ENCODE measurements at regions not wholly inside any gene's neighbourhood (a gene's known extent, or its start where the extent isn't known, plus 50 kb on each side); places are given as distances from the start of the nearest gene placed in this dataset.
"Not testable (repeated sequence)": the region's sequence is repeated elsewhere in the genome, so short reads cannot be mapped to it uniquely, and the experiment has no call there.

DNA sequence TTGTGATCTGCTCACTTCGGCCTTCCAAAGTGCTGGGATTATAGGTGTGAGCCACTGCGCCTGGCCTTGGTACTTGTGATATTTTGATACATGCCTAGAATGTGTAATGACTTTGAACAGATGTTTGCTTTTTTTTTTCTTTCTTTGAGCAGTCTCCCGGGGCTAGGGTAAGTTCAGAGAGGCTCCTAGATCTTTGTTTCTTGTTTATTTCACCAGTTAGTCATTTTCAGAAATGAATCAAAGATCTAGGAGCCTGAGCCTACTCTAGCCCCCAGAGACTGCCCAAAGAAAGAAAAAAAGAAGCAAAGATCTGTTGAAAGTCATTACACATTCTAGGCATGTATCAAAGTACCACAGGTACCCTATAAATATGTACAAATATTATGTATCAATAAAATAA, 66.3 kb downstream of the NPIPB11 start:
- H3K4me3 Mint-ChIP-seq; DNase-seq; intact Hi-C loops (cut with micrococcal nuclease); H3K36me3 Mint-ChIP-seq (ENCODE audit: low read depth); CTCF ChIA-PET; H3K9me3 Mint-ChIP-seq; H3K27me3 Mint-ChIP-seq (ENCODE audit: low read depth); H3K27ac Mint-ChIP-seq; H3K4me1 Mint-ChIP-seq (ENCODE audit: low read depth): not testable (repeated sequence)

GRCh38 chr16:29338821-29339700, 67.5 kb downstream of the NPIPB11 start:
- H3K4me3 Mint-ChIP-seq; H3K4me1 Mint-ChIP-seq (ENCODE audit: low read depth); H3K27me3 Mint-ChIP-seq (ENCODE audit: low read depth); H3K36me3 Mint-ChIP-seq (ENCODE audit: low read depth); H3K9me3 Mint-ChIP-seq; CTCF ChIA-PET; intact Hi-C loops (cut with micrococcal nuclease); H3K27ac Mint-ChIP-seq; DNase-seq: not testable (repeated sequence)

DNA sequence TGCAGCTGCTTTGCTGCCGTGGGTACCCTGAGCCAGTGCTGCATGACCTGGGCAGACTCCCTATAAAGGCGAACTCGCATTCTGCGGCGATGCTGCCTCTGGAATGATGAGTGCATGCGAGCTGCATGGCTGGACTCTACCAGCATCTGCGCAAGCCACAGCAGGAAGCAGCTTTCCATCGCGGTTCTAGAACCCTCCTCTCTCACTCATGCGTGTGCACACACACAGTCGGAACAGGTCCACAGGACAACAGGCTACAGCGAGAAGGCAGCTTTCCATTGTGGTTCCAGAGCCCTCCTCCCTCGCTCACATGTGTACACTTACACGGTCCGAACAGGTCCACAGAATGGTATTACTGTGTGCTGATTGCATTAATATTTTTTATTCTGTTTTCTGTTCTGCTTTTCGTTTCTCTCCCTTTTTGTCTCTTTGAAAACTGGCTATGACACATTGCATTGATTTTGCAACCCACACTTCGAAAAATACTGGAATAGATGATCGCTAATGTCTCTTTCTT, 69.1 kb downstream of the NPIPB11 start:
- intact Hi-C loops (cut with micrococcal nuclease); H3K9me3 Mint-ChIP-seq; H3K36me3 Mint-ChIP-seq (ENCODE audit: low read depth); CTCF ChIA-PET; H3K27ac Mint-ChIP-seq; H3K4me3 Mint-ChIP-seq; DNase-seq; H3K4me1 Mint-ChIP-seq (ENCODE audit: low read depth); H3K27me3 Mint-ChIP-seq (ENCODE audit: low read depth): not testable (repeated sequence)

DNA sequence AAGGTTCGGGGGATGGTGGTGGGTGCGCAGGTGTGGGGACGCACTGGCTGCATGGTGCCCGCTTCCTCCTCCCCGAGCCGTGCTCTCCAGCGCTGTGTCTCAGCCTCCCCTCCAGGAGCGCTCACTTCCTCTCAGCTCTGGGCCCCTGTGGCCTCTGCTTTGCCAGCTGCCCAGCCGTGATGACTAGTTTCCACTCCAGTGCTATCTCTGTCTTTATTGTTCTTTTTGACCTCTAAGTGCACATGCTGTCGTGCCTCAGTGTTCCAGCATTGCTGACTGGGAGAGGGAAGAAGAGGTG, 71.0 kb downstream of the NPIPB11 start:
- intact Hi-C loops (cut with micrococcal nuclease); CTCF ChIA-PET; H3K4me1 Mint-ChIP-seq (ENCODE audit: low read depth); DNase-seq; H3K27ac Mint-ChIP-seq; H3K27me3 Mint-ChIP-seq (ENCODE audit: low read depth); H3K36me3 Mint-ChIP-seq (ENCODE audit: low read depth); H3K9me3 Mint-ChIP-seq; H3K4me3 Mint-ChIP-seq: not testable (repeated sequence)

- H3K4me1 Mint-ChIP-seq (ENCODE audit: low read depth); H3K27me3 Mint-ChIP-seq (ENCODE audit: low read depth); H3K9me3 Mint-ChIP-seq; DNase-seq; H3K36me3 Mint-ChIP-seq (ENCODE audit: low read depth); intact Hi-C loops (cut with micrococcal nuclease); H3K27ac Mint-ChIP-seq; H3K4me3 Mint-ChIP-seq; CTCF ChIA-PET: not testable (repeated sequence)
These were observed 71.5 kb downstream of the NPIPB11 start for GRCh38 chr16:29334776-29335548.

GRCh38 chr16:29333492-29334097, 72.9 kb downstream of the NPIPB11 start:
- CTCF ChIA-PET; H3K27me3 Mint-ChIP-seq (ENCODE audit: low read depth); H3K4me3 Mint-ChIP-seq; H3K27ac Mint-ChIP-seq; H3K4me1 Mint-ChIP-seq (ENCODE audit: low read depth); DNase-seq; H3K36me3 Mint-ChIP-seq (ENCODE audit: low read depth); intact Hi-C loops (cut with micrococcal nuclease); H3K9me3 Mint-ChIP-seq: not testable (repeated sequence)

DNA sequence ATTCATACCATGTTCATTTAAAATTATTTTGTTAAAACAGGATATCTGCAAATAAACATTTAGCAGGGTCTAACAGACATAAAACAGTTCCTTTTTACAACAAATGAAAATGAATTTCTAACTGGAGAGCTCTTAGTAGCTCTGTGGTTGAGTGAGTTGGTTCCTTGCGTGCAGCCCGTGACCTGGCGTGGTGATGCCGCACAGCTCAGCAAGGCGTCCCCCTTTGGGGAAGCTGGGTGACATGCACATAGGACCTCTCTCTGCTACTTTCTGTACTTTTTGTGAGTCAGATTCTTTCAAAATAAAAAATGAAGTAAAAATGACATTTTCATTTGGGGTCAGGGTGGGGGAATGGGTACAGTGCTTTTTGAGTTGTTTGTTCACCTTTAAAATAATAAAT, 75.9 kb downstream of the NPIPB11 start:
- H3K36me3 Mint-ChIP-seq (ENCODE audit: low read depth); H3K27ac Mint-ChIP-seq; H3K4me1 Mint-ChIP-seq (ENCODE audit: low read depth); CTCF ChIA-PET; H3K27me3 Mint-ChIP-seq (ENCODE audit: low read depth); H3K9me3 Mint-ChIP-seq; DNase-seq; H3K4me3 Mint-ChIP-seq; intact Hi-C loops (cut with micrococcal nuclease): not testable (repeated sequence)

DNA sequence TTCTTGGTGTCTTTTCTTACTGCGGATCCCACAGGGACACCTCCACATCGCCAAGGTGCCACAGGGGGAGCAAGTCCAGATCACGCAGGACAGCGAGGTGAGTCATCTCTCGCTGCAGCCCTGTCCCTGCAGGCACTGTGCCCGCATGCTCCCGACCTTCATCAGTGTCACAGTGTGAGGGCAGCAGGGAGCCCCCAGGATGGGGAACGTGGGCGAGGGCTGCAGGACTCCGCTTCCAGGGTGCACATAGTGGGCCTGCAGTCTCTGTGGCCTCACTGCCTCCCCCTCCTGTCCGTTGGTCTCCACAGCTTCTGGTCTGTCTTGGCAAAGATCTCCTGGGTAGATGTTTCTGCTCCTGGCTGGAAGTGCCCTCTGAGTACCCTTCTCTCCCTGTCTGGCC, 78.0 kb downstream of the NPIPB11 start:
- H3K27ac Mint-ChIP-seq; H3K27me3 Mint-ChIP-seq (ENCODE audit: low read depth); CTCF ChIA-PET: not testable (repeated sequence)

GRCh38 chr16:29327631-29328408, 78.7 kb downstream of the NPIPB11 start:
- H3K9me3 Mint-ChIP-seq; H3K36me3 Mint-ChIP-seq (ENCODE audit: low read depth); H3K4me1 Mint-ChIP-seq (ENCODE audit: low read depth); DNase-seq; CTCF ChIA-PET; H3K4me3 Mint-ChIP-seq; H3K27ac Mint-ChIP-seq; H3K27me3 Mint-ChIP-seq (ENCODE audit: low read depth); intact Hi-C loops (cut with micrococcal nuclease): not testable (repeated sequence)

More for the DNA sequence above, 78.0 kb downstream of the NPIPB11 start:
- DNase-seq; H3K9me3 Mint-ChIP-seq; H3K4me3 Mint-ChIP-seq; H3K4me1 Mint-ChIP-seq (ENCODE audit: low read depth); intact Hi-C loops (cut with micrococcal nuclease); H3K36me3 Mint-ChIP-seq (ENCODE audit: low read depth): not testable (repeated sequence)

GRCh38 chr16:29326164-29327125, 80.1 kb downstream of the NPIPB11 start:
- H3K27ac Mint-ChIP-seq; H3K9me3 Mint-ChIP-seq; CTCF ChIA-PET; intact Hi-C loops (cut with micrococcal nuclease); H3K4me1 Mint-ChIP-seq (ENCODE audit: low read depth); H3K27me3 Mint-ChIP-seq (ENCODE audit: low read depth); H3K4me3 Mint-ChIP-seq; H3K36me3 Mint-ChIP-seq (ENCODE audit: low read depth); DNase-seq: not testable (repeated sequence)

DNA sequence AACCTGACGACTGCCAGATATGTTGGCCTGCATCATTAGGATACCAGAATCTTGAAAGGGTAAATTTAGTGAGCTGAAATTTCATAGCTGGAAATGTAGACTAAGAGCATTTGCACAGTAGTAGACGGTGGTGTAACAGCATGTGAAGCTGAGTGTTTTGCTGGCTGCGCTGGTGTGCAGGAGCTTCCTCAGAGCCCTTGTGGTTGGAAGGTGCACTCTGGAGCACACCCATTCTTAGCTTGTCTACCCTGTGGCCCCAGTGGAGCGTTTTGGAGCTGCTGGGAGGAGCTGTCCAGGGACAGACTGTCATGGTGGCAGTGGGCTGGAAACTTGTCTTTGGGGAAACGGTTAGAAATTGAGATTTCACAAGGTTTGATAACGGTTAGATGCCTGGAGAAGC, 82.8 kb downstream of the NPIPB11 start:
- H3K4me3 Mint-ChIP-seq; H3K4me1 Mint-ChIP-seq (ENCODE audit: low read depth); H3K27me3 Mint-ChIP-seq (ENCODE audit: low read depth); CTCF ChIA-PET; H3K36me3 Mint-ChIP-seq (ENCODE audit: low read depth); intact Hi-C loops (cut with micrococcal nuclease); DNase-seq; H3K27ac Mint-ChIP-seq; H3K9me3 Mint-ChIP-seq: not testable (repeated sequence)
